ENCODE measurements at regions not wholly inside any gene's neighbourhood (a gene's known extent, or its start where the extent isn't known, plus 50 kb on each side); places are given as distances from the start of the nearest gene placed in this dataset.

- no peak for TF ChIP-seq CTCF (IDR thresholded peaks at IDR 0.05; ENCODE audit: insufficient read depth, low read depth, low read length)
- Histone ChIP-seq H3K27me3 (ENCODE audit: control insufficient read depth, insufficient read depth, low read length) (no peaks in the 10 kb centered on the region), H3K36me3 (ENCODE audit: control insufficient read depth, insufficient read depth, low read length) (no peaks in the 10 kb centered on the region), H3K4me3 (ENCODE audit: low read depth, low read length) (no peak overlapping the region)
- POLR2A ChIA-PET: no interaction called here
- CTCF ChIA-PET: interaction anchor here (1.0 kb wide), 1 partner anchor 12 kb away, joined by 3 read pairs; no protein-coding TSS in a partner anchor
- DNase-seq (ENCODE audit: low read depth): no peak
Observed at GRCh38 chr3:20462226-20462625, 276.2 kb upstream of the SGO1 start.

GRCh38 chr3:20458994-20459716 lies 273.1 kb upstream of the SGO1 start:
- Histone ChIP-seq H3K36me3 (ENCODE audit: control insufficient read depth, insufficient read depth, low read length) (no peaks in the 10 kb centered on the region), H3K4me3 (ENCODE audit: low read depth, low read length) (no peak overlapping the region), H3K27me3 (ENCODE audit: control insufficient read depth, insufficient read depth, low read length) (no peaks in the 10 kb centered on the region)
- ChIA-PET CTCF (interaction anchor here (1.0 kb wide), 1 partner anchor 9 kb away, joined by 3 read pairs; no protein-coding TSS in a partner anchor), POLR2A (no interaction called here)
- no peak for TF ChIP-seq CTCF (IDR thresholded peaks at IDR 0.05; ENCODE audit: insufficient read depth, low read depth, low read length)
- DNase-seq (ENCODE audit: low read depth): no peak

GRCh38 chr3:20456511-20456910 lies 270.5 kb upstream of the SGO1 start:
- ChIA-PET POLR2A (no interaction called here), CTCF (no interaction called here)
- TF ChIP-seq CTCF (IDR thresholded peaks at IDR 0.05; ENCODE audit: insufficient read depth, low read depth, low read length): no peak
- no peaks in the 10 kb centered on the region for H3K27me3 ChIP-seq (ENCODE audit: control insufficient read depth, insufficient read depth, low read length)
- DNase-seq (ENCODE audit: low read depth): no peak
- no peak overlapping the region for H3K4me3 ChIP-seq (ENCODE audit: low read depth, low read length)
- no peaks in the 10 kb centered on the region for H3K36me3 ChIP-seq (ENCODE audit: control insufficient read depth, insufficient read depth, low read length)

- ChIA-PET CTCF (interaction anchor here (0.6 to 1.7 kb wide), 4 partner anchors 10 to 812 kb away, joined by 3 to 6 read pairs (median 4); no protein-coding TSS in a partner anchor), POLR2A (no interaction called here)
- Histone ChIP-seq H3K36me3 (ENCODE audit: control insufficient read depth, insufficient read depth, low read length) (no peaks in the 10 kb centered on the region), H3K4me3 (ENCODE audit: low read depth, low read length) (no peak overlapping the region), H3K27me3 (ENCODE audit: control insufficient read depth, insufficient read depth, low read length) (no peaks in the 10 kb centered on the region)
- no peak for DNase-seq (ENCODE audit: low read depth)
- TF ChIP-seq CTCF (IDR thresholded peaks at IDR 0.05; ENCODE audit: insufficient read depth, low read depth, low read length): no peak
Observed at GRCh38 chr3:20451170-20451569, 265.2 kb upstream of the SGO1 start.

GRCh38 chr3:20450611-20451010 lies 264.6 kb upstream of the SGO1 start:
- Histone ChIP-seq H3K4me3 (ENCODE audit: low read depth, low read length) (no peak overlapping the region), H3K36me3 (ENCODE audit: control insufficient read depth, insufficient read depth, low read length) (no peaks in the 10 kb centered on the region), H3K27me3 (ENCODE audit: control insufficient read depth, insufficient read depth, low read length) (no peaks in the 10 kb centered on the region)
- CTCF ChIA-PET: interaction anchor here (0.6 to 1.7 kb wide), 3 partner anchors 11 to 406 kb away, joined by 3 to 4 read pairs (median 3); no protein-coding TSS in a partner anchor
- DNase-seq (ENCODE audit: low read depth): no peak
- POLR2A ChIA-PET: no interaction called here
- no peak for TF ChIP-seq CTCF (IDR thresholded peaks at IDR 0.05; ENCODE audit: insufficient read depth, low read depth, low read length)

Data from BJ (cell line).